GM18517 (cell line): ENCODE measurements at regions not wholly inside any gene's neighbourhood (a gene's known extent, or its start where the extent isn't known, plus 50 kb on each side); places are given as distances from the start of the nearest gene placed in this dataset.

Source experiments
- ATAC-seq: cut with Tn5 transposase; IDR thresholded peaks from one replicate; pipeline ENCODE4 v1.9.1; 2021; ENCODE audit warnings: mild to moderate bottlenecking, moderate library complexity; ENCODE audit not compliant: unreplicated experiment

- ATAC-seq: no peak
Observed at GRCh38 chr22:48546653-48547424, 1280.8 kb downstream of the BRD1 start.

- no peak for ATAC-seq
Observed at GRCh38 chr22:48545987-48546386, 1281.7 kb downstream of the BRD1 start.

GRCh38 chr22:48541401-48542098 lies 1286.1 kb downstream of the BRD1 start:
- no peak for ATAC-seq

GRCh38 chr22:48539261-48539660 lies 1288.4 kb downstream of the BRD1 start:
- no peak for ATAC-seq

- ATAC-seq: no peak
Observed at GRCh38 chr22:48538291-48538820, 1289.3 kb downstream of the BRD1 start.

- no peak for ATAC-seq
Observed at GRCh38 chr22:48537343-48537680, 1290.4 kb downstream of the BRD1 start.

GRCh38 chr22:48536541-48537342 lies 1290.9 kb downstream of the BRD1 start:
- ATAC-seq: no peak

GRCh38 chr22:48535868-48536540 lies 1291.7 kb downstream of the BRD1 start:
- ATAC-seq: no peak

GRCh38 chr22:48534395-48534958 lies 1293.2 kb downstream of the BRD1 start:
- no peak for ATAC-seq

- no peak for ATAC-seq
Observed at GRCh38 chr22:48532986-48533385, 1294.7 kb downstream of the BRD1 start.

- no peak for ATAC-seq
Observed at GRCh38 chr22:48531761-48532435, 1295.8 kb downstream of the BRD1 start.

- no peak for ATAC-seq
Observed at GRCh38 chr22:48531108-48531507, 1296.6 kb downstream of the BRD1 start.

GRCh38 chr22:48530666-48531065 lies 1297.0 kb downstream of the BRD1 start:
- no peak for ATAC-seq

- no peak for ATAC-seq
Observed at GRCh38 chr22:48528221-48528915, 1299.3 kb downstream of the BRD1 start.

GRCh38 chr22:48523761-48524160 lies 1303.9 kb downstream of the BRD1 start:
- ATAC-seq: no peak

- no peak for ATAC-seq
Observed at GRCh38 chr22:48523091-48523490, 1304.6 kb downstream of the BRD1 start.

GRCh38 chr22:48522271-48522670 lies 1305.4 kb downstream of the BRD1 start:
- ATAC-seq: no peak

- ATAC-seq: no peak
Observed at GRCh38 chr22:48520884-48521588, 1306.6 kb downstream of the BRD1 start.

- ATAC-seq: no peak
Observed at GRCh38 chr22:48520207-48520606, 1307.5 kb downstream of the BRD1 start.
